Neural crest cell (in vitro differentiated cells): ENCODE measurements at regions not wholly inside any gene's neighbourhood (a gene's known extent, or its start where the extent isn't known, plus 50 kb on each side); places are given as distances from the start of the nearest gene placed in this dataset.

Experiments
- DNase-seq: peaks from one replicate; pipeline ENCODE4 v3.0.0; 2021; ENCODE audit warnings: low read depth, mixed read lengths, low spot score
- H3K27ac Mint-ChIP-seq: one replicate; pipeline ENCODE4 v1.8.0; 2021; ENCODE audit warnings: mild to moderate bottlenecking, mixed read lengths; ENCODE audit not compliant: unreplicated experiment
- H3K27me3 Mint-ChIP-seq: 2 replicates; pipeline ENCODE4 v1.8.0; 2021; ENCODE audit warnings: low read depth, mild to moderate bottlenecking, mixed read lengths
- H3K36me3 Mint-ChIP-seq: 2 replicates; pipeline ENCODE4 v1.8.0; 2021; ENCODE audit warnings: low read depth, mild to moderate bottlenecking, mixed read lengths
- H3K4me1 Mint-ChIP-seq: 2 replicates; pipeline ENCODE4 v1.8.0; 2021; ENCODE audit warnings: mixed read lengths
- H3K4me3 Mint-ChIP-seq: one replicate; pipeline ENCODE4 v1.8.0; 2021; ENCODE audit warnings: mild to moderate bottlenecking, mixed read lengths
- H3K9me3 Mint-ChIP-seq: 2 replicates; pipeline ENCODE4 v1.8.0; 2021; ENCODE audit warnings: mixed read lengths
- CTCF ChIP-seq: fragments of 200-600 bp; sonication (generic); conservative IDR thresholded peaks from 2 replicates; pipeline ENCODE4 v1.5.0; 2021; ENCODE audit warnings: antibody characterized with exemption, mild to moderate bottlenecking

- H3K27ac Mint-ChIP-seq, result no peak overlapping the region
- H3K27me3 Mint-ChIP-seq, result no peaks in the 10 kb centered on the region
- no peak for TF ChIP-seq CTCF
- H3K4me1 Mint-ChIP-seq, result peaks cover 6% of the 10 kb centered on the region
- DNase-seq, result no peak
- no peaks in the 10 kb centered on the region for H3K9me3 Mint-ChIP-seq
- no peak overlapping the region for H3K4me3 Mint-ChIP-seq
- H3K36me3 Mint-ChIP-seq, result no peaks in the 10 kb centered on the region
Observed at GRCh38 chr13:103516015-103516795, 450.0 kb upstream of the SLC10A2 start.

- Mint-ChIP-seq H3K4me1 (peaks cover 6% of the 10 kb centered on the region), H3K27ac (no peak overlapping the region), H3K36me3 (no peaks in the 10 kb centered on the region), H3K9me3 (no peaks in the 10 kb centered on the region), H3K27me3 (no peaks in the 10 kb centered on the region), H3K4me3 (no peak overlapping the region)
- no peak for DNase-seq
- no peak for TF ChIP-seq CTCF
Observed at GRCh38 chr13:103515410-103515809, 449.2 kb upstream of the SLC10A2 start.

- DNase-seq, result no peak
Observed at GRCh38 chr13:103514619-103515018, 448.4 kb upstream of the SLC10A2 start.

GRCh38 chr13:103514188-103514587, 448.0 kb upstream of the SLC10A2 start:
- no peak overlapping the region for H3K4me3 Mint-ChIP-seq
- peaks cover 6% of the 10 kb centered on the region for H3K4me1 Mint-ChIP-seq
- TF ChIP-seq CTCF, result no peak
- no peaks in the 10 kb centered on the region for H3K9me3 Mint-ChIP-seq
- no peak overlapping the region for H3K27ac Mint-ChIP-seq
- no peaks in the 10 kb centered on the region for H3K27me3 Mint-ChIP-seq
- no peak for DNase-seq
- H3K36me3 Mint-ChIP-seq, result no peaks in the 10 kb centered on the region

More at GRCh38 chr13:103514619-103515018, 448.4 kb upstream of the SLC10A2 start:
- H3K27ac Mint-ChIP-seq, result no peak overlapping the region
- no peaks in the 10 kb centered on the region for H3K27me3 Mint-ChIP-seq
- no peak for TF ChIP-seq CTCF
- H3K9me3 Mint-ChIP-seq, result no peaks in the 10 kb centered on the region
- peaks cover 6% of the 10 kb centered on the region for H3K4me1 Mint-ChIP-seq
- H3K4me3 Mint-ChIP-seq, result no peak overlapping the region
- no peaks in the 10 kb centered on the region for H3K36me3 Mint-ChIP-seq

GRCh38 chr13:103510007-103510535, 443.9 kb upstream of the SLC10A2 start:
- TF ChIP-seq CTCF, result no peak
- no peaks in the 10 kb centered on the region for H3K4me1 Mint-ChIP-seq
- H3K36me3 Mint-ChIP-seq, result no peaks in the 10 kb centered on the region
- H3K9me3 Mint-ChIP-seq, result peaks cover 2% of the 10 kb centered on the region
- no peak for DNase-seq
- H3K27ac Mint-ChIP-seq, result no peak overlapping the region
- no peak overlapping the region for H3K4me3 Mint-ChIP-seq
- no peaks in the 10 kb centered on the region for H3K27me3 Mint-ChIP-seq
